Endodermal cell (in vitro differentiated cells): ENCODE measurements at regions not wholly inside any gene's neighbourhood (a gene's known extent, or its start where the extent isn't known, plus 50 kb on each side); places are given as distances from the start of the nearest gene placed in this dataset.

ENCODE experiments used
- DNase-seq: peaks from one replicate; pipeline ENCODE4 v3.0.0-alpha.2; 2017
- H3K27ac ChIP-seq: 2 replicates; pipeline ENCODE4 v1.5.1; 2013; ENCODE audit warnings: mild to moderate bottlenecking, low read depth, low read length, moderate library complexity
- H3K27me3 ChIP-seq: 2 replicates; pipeline ENCODE4 v1.6.1; 2013; ENCODE audit warnings: mild to moderate bottlenecking, low read length, moderate library complexity; ENCODE audit not compliant: insufficient read depth, control insufficient read depth, poor library complexity, severe bottlenecking
- H3K36me3 ChIP-seq: 2 replicates; pipeline ENCODE4 v1.7.0; 2013; ENCODE audit warnings: mild to moderate bottlenecking, low read length, moderate library complexity; ENCODE audit not compliant: control insufficient read depth, insufficient read depth
- H3K4me1 ChIP-seq: one replicate; pipeline ENCODE4 v1.7.0; 2013; ENCODE audit warnings: low read length; ENCODE audit not compliant: control insufficient read depth, insufficient read depth
- H3K4me3 ChIP-seq: 2 replicates; pipeline ENCODE4 v1.5.1; 2013; ENCODE audit warnings: mild to moderate bottlenecking, low read length, moderate library complexity
- H3K9ac ChIP-seq: 2 replicates; pipeline ENCODE4 v1.6.1; 2013; ENCODE audit warnings: mild to moderate bottlenecking, low read length, moderate library complexity; ENCODE audit not compliant: poor library complexity, severe bottlenecking; ENCODE audit errors: extremely low read depth
- H3K9me3 ChIP-seq: 2 replicates; pipeline ENCODE4 v1.6.1; 2013; ENCODE audit warnings: mild to moderate bottlenecking, low read length, moderate library complexity; ENCODE audit not compliant: control insufficient read depth
- H3K27ac Mint-ChIP-seq: 2 replicates; pipeline ENCODE4 v1.8.0; 2020; ENCODE audit warnings: mixed read lengths
- H3K27me3 Mint-ChIP-seq: 2 replicates; pipeline ENCODE4 v1.8.0; 2021; ENCODE audit warnings: mild to moderate bottlenecking, mixed read lengths; ENCODE audit not compliant: insufficient read depth
- H3K36me3 Mint-ChIP-seq: 2 replicates; pipeline ENCODE4 v1.8.0; 2020; ENCODE audit warnings: low read depth, mixed read lengths
- H3K4me1 Mint-ChIP-seq: 2 replicates; pipeline ENCODE4 v1.8.0; 2020; ENCODE audit warnings: mixed read lengths
- H3K4me3 Mint-ChIP-seq: 2 replicates; pipeline ENCODE4 v1.8.0; 2020; ENCODE audit warnings: mild to moderate bottlenecking, moderate library complexity, mixed read lengths
- H3K9me3 Mint-ChIP-seq: 2 replicates; pipeline ENCODE4 v1.8.0; 2020; ENCODE audit warnings: mild to moderate bottlenecking, mixed read lengths
- CTCF ChIP-seq: fragments of 200-600 bp; sonication (generic); conservative IDR thresholded peaks from 2 replicates; pipeline ENCODE4 v1.5.0; 2021; ENCODE audit warnings: antibody characterized with exemption, mild to moderate bottlenecking
- WGBS, 2 experiments: methylation state at CpG; one replicate each; pipeline versions ENCODE4 v1.1.5 to v1.1.7; 2013; ENCODE audit warnings: missing lambda C conversion rate in 2 of 2, mixed read lengths in 1 of 2; ENCODE audit not compliant: insufficient coverage in 1 of 2, insufficient read length in 1 of 2; 5-methylcytosine and 5-hydroxymethylcytosine counted together

GRCh38 chr3:180466401-180467011 is 135.5 kb upstream of the TTC14 start:
- Histone ChIP-seq H3K27me3 (no peaks in the 10 kb centered on the region), H3K4me3 (no peak overlapping the region), H3K36me3 (no peaks in the 10 kb centered on the region), H3K4me1 (no peaks in the 10 kb centered on the region), H3K9ac (no peak overlapping the region), H3K27ac (no peak overlapping the region), H3K9me3 (no peaks in the 10 kb centered on the region)
- no peak overlapping the region for H3K4me3 Mint-ChIP-seq
- H3K36me3 Mint-ChIP-seq = no peaks in the 10 kb centered on the region
- no peaks in the 10 kb centered on the region for H3K4me1 Mint-ChIP-seq
- no peak for DNase-seq
- no peak overlapping the region for H3K27ac Mint-ChIP-seq
- H3K27me3 Mint-ChIP-seq = no peaks in the 10 kb centered on the region
- TF ChIP-seq CTCF = no peak
- H3K9me3 Mint-ChIP-seq = no peaks in the 10 kb centered on the region

- Histone ChIP-seq H3K4me3 (no peak overlapping the region), H3K27me3 (no peaks in the 10 kb centered on the region), H3K4me1 (no peaks in the 10 kb centered on the region), H3K36me3 (no peaks in the 10 kb centered on the region), H3K9ac (no peak overlapping the region), H3K27ac (no peak overlapping the region), H3K9me3 (no peaks in the 10 kb centered on the region)
- H3K27ac Mint-ChIP-seq = no peak overlapping the region
- WGBS, 2 experiments = 85% methylated on average over 1 of the region's 1 CpG; no CpG with 5 or more reads in 1 of the 2 experiments
- H3K4me1 Mint-ChIP-seq = no peaks in the 10 kb centered on the region
- H3K9me3 Mint-ChIP-seq = no peaks in the 10 kb centered on the region
- no peak for TF ChIP-seq CTCF
- H3K27me3 Mint-ChIP-seq = no peaks in the 10 kb centered on the region
- no peaks in the 10 kb centered on the region for H3K36me3 Mint-ChIP-seq
- no peak overlapping the region for H3K4me3 Mint-ChIP-seq
- DNase-seq = no peak
Measured at GRCh38 chr3:180467177-180467576, 134.8 kb upstream of the TTC14 start.

GRCh38 chr3:180469149-180469548 is 132.8 kb upstream of the TTC14 start:
- Histone ChIP-seq H3K9ac (no peak overlapping the region), H3K36me3 (no peaks in the 10 kb centered on the region), H3K27ac (no peak overlapping the region), H3K27me3 (no peaks in the 10 kb centered on the region), H3K4me3 (no peak overlapping the region), H3K9me3 (no peaks in the 10 kb centered on the region), H3K4me1 (no peaks in the 10 kb centered on the region)
- no peak for TF ChIP-seq CTCF
- no peaks in the 10 kb centered on the region for H3K9me3 Mint-ChIP-seq
- no peak for DNase-seq
- WGBS, 2 experiments = 89% methylated on average over 1 of the region's 1 CpG; no CpG with 5 or more reads in 1 of the 2 experiments
- no peaks in the 10 kb centered on the region for H3K4me1 Mint-ChIP-seq
- H3K36me3 Mint-ChIP-seq = no peaks in the 10 kb centered on the region
- H3K27me3 Mint-ChIP-seq = no peaks in the 10 kb centered on the region
- no peak overlapping the region for H3K4me3 Mint-ChIP-seq
- no peak overlapping the region for H3K27ac Mint-ChIP-seq
